Ovary (tissue), 7 donors: ENCODE measurements at regions not wholly inside any gene's neighbourhood (a gene's known extent, or its start where the extent isn't known, plus 50 kb on each side); places are given as distances from the start of the nearest gene placed in this dataset.

Experiments used
- DNase-seq, 5 donors: peaks; one replicate each; pipeline ENCODE4 v3.0.0-alpha.2; 2019 to 2020
- H3K27ac ChIP-seq, 2 donors: fragments of 200-600 bp; one replicate each; pipeline versions ENCODE4 v1.5.1 to v1.8.0; 2019 to 2022
- H3K27me3 ChIP-seq: fragments of 200-600 bp; one replicate; pipeline ENCODE4 v1.8.0; 2022
- H3K36me3 ChIP-seq: fragments of 200-600 bp; sonication (generic); one replicate; pipeline ENCODE4 v1.5.1; 2019
- H3K4me1 ChIP-seq: one replicate; pipeline ENCODE4 v1.8.1; 2013; ENCODE audit warnings: mild to moderate bottlenecking, moderate library complexity; ENCODE audit not compliant: insufficient read depth
- H3K4me3 ChIP-seq: fragments of 200-600 bp; sonication (generic); one replicate; pipeline ENCODE4 v1.5.1; 2017
- H3K9me3 ChIP-seq, 2 donors: fragments of 200-600 bp in 1 of 2; sonication (generic) in 1 of 2; one replicate each; pipeline versions ENCODE4 v1.5.1 to v1.8.1; 2013 to 2019; ENCODE audit warnings: mild to moderate bottlenecking in 1 of 2, moderate library complexity in 1 of 2
- EP300 ChIP-seq: sonication (generic); formaldehyde crosslinking; IDR thresholded peaks from one replicate; pipeline ENCODE4 v1.6.1; 2017; ENCODE audit warnings: antibody characterized with exemption
- POLR2A ChIP-seq: fragments of 450-650 bp; IDR thresholded peaks from one replicate; pipeline ENCODE4 v1.6.1; 2017; ENCODE audit warnings: antibody characterized with exemption, mild to moderate bottlenecking, moderate library complexity
- WGBS, 3 donors: extraction: QIAGEN DNeasy Blood & Tissue Kit in 1 of 3; methylation state at CpG; one replicate each; pipeline versions ENCODE4 v1.1.5 to v1.1.7; 2013 to 2017; 5-methylcytosine and 5-hydroxymethylcytosine counted together
- intact Hi-C, 4 donors: fragments of 100-400 bp; cut with DNase I; formaldehyde crosslinking; loops; one replicate each; pipeline versions ENCODE4 v1.11.0 to v1.15.1; 2022 to 2023
- TF ChIP-seq, protein P1 (sequence below), 3 donors: fragments of 450-650 bp in 2 of 3; fragments of 200-600 bp in 1 of 3; IDR thresholded peaks; one replicate each; pipeline versions ENCODE4 v1.5.1 to v1.8.0; 2016 to 2022; ENCODE audit warnings: antibody characterized with exemption in 3 of 3, mild to moderate bottlenecking in 1 of 3
- donor health status: DM: no; HTN: no; CAD: no; lungs with moderate emphysema.
- donor health status: DM: no; HTN: no; CAD: no.
- donor health status: Bipolar disorder and iron deficiency.
- donor health status: DM: no; HTN: no; CAD: no.
- donor health status: DM: yes; HTN: yes; CAD: no.

DNA sequence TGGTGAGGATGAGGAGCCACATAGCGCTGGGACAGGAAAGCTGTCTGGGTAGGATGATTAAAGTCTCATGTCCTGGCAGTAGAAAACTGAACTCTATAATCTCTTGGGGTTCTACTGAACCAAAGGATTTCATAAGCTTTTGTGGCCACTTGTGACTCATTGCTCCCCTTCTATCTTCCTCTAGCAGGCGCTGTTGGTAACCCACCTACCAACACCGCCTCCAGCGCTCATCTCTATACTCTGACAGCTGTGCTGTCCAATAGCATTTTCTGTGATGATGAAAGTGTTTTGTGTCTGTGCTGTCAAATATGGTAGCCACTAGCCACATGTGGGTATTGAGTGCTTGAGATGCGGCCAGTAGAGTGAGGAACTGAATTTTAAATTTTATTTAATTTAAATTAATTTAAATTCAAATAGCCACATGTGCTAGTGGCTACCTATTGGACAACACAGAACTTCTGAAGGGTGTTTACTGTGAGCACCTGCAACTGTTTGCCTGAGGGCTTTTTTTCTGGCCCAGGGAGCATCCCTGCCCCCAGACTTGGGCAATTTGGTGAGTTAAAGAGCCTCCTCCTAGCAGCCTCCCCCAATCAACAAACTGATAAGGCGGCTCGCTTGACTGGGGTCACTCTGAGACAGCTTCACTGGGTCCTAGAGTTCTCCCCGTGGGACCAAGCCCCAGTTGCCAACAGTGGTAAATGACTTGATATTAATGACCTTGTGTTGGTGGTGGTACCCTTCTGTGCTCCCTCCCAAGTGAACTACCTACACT is 169.2 kb upstream of the ATP6AP2 start:
- Histone ChIP-seq H3K27me3 (no peaks in the 10 kb centered on the region), H3K9me3 (no peaks in the 10 kb centered on the region), H3K27ac (no peak overlapping the region), H3K36me3 (no peaks in the 10 kb centered on the region), H3K4me3 (no peak overlapping the region), H3K4me1 (no peaks in the 10 kb centered on the region)
- no peak for DNase-seq
- TF ChIP-seq, protein P1, sequence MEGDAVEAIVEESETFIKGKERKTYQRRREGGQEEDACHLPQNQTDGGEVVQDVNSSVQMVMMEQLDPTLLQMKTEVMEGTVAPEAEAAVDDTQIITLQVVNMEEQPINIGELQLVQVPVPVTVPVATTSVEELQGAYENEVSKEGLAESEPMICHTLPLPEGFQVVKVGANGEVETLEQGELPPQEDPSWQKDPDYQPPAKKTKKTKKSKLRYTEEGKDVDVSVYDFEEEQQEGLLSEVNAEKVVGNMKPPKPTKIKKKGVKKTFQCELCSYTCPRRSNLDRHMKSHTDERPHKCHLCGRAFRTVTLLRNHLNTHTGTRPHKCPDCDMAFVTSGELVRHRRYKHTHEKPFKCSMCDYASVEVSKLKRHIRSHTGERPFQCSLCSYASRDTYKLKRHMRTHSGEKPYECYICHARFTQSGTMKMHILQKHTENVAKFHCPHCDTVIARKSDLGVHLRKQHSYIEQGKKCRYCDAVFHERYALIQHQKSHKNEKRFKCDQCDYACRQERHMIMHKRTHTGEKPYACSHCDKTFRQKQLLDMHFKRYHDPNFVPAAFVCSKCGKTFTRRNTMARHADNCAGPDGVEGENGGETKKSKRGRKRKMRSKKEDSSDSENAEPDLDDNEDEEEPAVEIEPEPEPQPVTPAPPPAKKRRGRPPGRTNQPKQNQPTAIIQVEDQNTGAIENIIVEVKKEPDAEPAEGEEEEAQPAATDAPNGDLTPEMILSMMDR (IDR thresholded peaks at IDR 0.05): no peak
- TF ChIP-seq EP300 (no peak), POLR2A (no peak)
- WGBS, 3 donors: 56 to 62% (median 60%) methylated on average over 8 of the region's 8 CpGs
- intact Hi-C loops: no loop called here

DNA sequence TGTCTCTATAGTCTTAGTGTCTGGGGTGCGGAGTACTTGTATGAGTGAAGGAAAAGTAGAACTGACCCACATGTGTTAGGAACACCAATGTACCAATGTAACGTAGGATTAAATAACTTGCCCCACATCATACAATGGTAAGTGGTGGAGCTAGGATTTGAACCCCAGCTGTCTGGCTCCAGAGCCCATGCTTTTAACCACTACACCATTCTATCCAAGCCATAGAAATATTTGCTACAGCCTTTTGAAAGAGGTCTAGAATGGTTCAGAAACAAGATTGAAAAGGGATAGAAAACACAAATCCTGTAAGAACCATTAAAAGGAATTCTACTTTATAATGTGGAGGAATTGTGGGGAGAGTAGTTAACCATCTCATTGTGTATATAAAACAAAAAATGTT is 169.9 kb upstream of the ATP6AP2 start:
- 87 to 99% (median 91%) methylated on average over 2 of the region's 2 CpGs for WGBS, 3 donors
- intact Hi-C loops: no loop called here
- no peak for DNase-seq
- no peak overlapping the region for H3K27ac ChIP-seq
- no peaks in the 10 kb centered on the region for H3K9me3 ChIP-seq
- TF ChIP-seq POLR2A (no peak), EP300 (no peak)
- TF ChIP-seq, protein P1 (IDR thresholded peaks at IDR 0.05): no peak
- no peaks in the 10 kb centered on the region for H3K4me1 ChIP-seq
- H3K27me3 ChIP-seq: no peaks in the 10 kb centered on the region
- no peak overlapping the region for H3K4me3 ChIP-seq
- H3K36me3 ChIP-seq: no peaks in the 10 kb centered on the region

DNA sequence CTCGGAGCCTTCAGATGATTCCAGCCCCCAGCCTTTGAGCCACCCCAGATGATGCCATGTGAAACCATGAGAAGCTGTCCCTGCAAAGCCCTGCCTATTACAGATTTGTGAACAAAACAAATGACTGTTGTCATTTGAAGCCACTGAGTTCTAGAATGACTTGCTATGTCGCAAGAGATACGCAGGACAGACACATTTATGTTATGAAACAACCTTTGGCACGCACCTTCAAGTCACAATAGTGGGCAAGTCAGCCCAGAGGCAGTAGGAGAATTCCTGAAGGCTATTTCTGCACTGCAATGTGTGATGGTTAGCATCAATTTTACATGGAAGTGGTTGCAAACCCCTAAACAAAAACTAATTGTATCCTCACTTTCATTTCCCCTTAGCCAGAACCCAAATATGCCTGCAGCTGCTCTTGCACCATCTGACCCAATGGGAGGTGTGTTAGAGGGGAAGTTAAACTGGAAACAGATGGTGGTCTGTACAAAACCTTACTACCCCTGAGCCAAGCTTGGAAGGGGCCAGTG is 174.4 kb upstream of the ATP6AP2 start:
- WGBS, 3 donors: 53 to 62% (median 59%) methylated on average over 4 of the region's 4 CpGs
- no peaks in the 10 kb centered on the region for H3K9me3 ChIP-seq

GRCh38 chrX:40405399-40405798 is 175.4 kb upstream of the ATP6AP2 start:
- H3K4me3 ChIP-seq: no peak overlapping the region
- H3K27ac ChIP-seq: no peak overlapping the region
- no peaks in the 10 kb centered on the region for H3K9me3 ChIP-seq
- no peaks in the 10 kb centered on the region for H3K36me3 ChIP-seq
- TF ChIP-seq, protein P1 (IDR thresholded peaks at IDR 0.05): no peak
- TF ChIP-seq EP300: no peak
- no peak for TF ChIP-seq POLR2A
- intact Hi-C loops: no loop called here
- no peak for DNase-seq
- H3K27me3 ChIP-seq: no peaks in the 10 kb centered on the region
- WGBS, 3 donors: 78 to 87% (median 85%) methylated on average over 3 of the region's 3 CpGs
- no peaks in the 10 kb centered on the region for H3K4me1 ChIP-seq

More for the DNA sequence above, 174.4 kb upstream of the ATP6AP2 start:
- intact Hi-C loops: no loop called here
- no peaks in the 10 kb centered on the region for H3K36me3 ChIP-seq
- H3K27me3 ChIP-seq: no peaks in the 10 kb centered on the region
- H3K27ac ChIP-seq: no peak overlapping the region
- H3K4me3 ChIP-seq: no peak overlapping the region
- TF ChIP-seq, protein P1 (IDR thresholded peaks at IDR 0.05): no peak
- TF ChIP-seq POLR2A (no peak), EP300 (no peak)
- H3K4me1 ChIP-seq: no peaks in the 10 kb centered on the region
- no peak for DNase-seq
